ENCODE measurements at regions not wholly inside any gene's neighbourhood (a gene's known extent, or its start where the extent isn't known, plus 50 kb on each side); places are given as distances from the start of the nearest gene placed in this dataset.

GRCh38 chr1:59241909-59242308 lies 55.0 kb upstream of the FGGY start:
- DNase-seq (ENCODE audit: unreplicated experiment) = no peak
- Mint-ChIP-seq H3K36me3 (ENCODE audit: insufficient read depth, unreplicated experiment) (no peaks in the 10 kb centered on the region), H3K4me1 (ENCODE audit: insufficient read depth, unreplicated experiment) (no peaks in the 10 kb centered on the region), H3K27ac (ENCODE audit: low read depth, unreplicated experiment) (no peak overlapping the region), H3K4me3 (ENCODE audit: unreplicated experiment) (no peak overlapping the region), H3K9me3 (ENCODE audit: unreplicated experiment) (peaks cover 7% of the 10 kb centered on the region), H3K27me3 (ENCODE audit: insufficient read depth, unreplicated experiment) (no peaks in the 10 kb centered on the region)
- no TSS peak for BruUV-seq (replicated peaks)
- TF ChIP-seq, protein P1, sequence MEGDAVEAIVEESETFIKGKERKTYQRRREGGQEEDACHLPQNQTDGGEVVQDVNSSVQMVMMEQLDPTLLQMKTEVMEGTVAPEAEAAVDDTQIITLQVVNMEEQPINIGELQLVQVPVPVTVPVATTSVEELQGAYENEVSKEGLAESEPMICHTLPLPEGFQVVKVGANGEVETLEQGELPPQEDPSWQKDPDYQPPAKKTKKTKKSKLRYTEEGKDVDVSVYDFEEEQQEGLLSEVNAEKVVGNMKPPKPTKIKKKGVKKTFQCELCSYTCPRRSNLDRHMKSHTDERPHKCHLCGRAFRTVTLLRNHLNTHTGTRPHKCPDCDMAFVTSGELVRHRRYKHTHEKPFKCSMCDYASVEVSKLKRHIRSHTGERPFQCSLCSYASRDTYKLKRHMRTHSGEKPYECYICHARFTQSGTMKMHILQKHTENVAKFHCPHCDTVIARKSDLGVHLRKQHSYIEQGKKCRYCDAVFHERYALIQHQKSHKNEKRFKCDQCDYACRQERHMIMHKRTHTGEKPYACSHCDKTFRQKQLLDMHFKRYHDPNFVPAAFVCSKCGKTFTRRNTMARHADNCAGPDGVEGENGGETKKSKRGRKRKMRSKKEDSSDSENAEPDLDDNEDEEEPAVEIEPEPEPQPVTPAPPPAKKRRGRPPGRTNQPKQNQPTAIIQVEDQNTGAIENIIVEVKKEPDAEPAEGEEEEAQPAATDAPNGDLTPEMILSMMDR (IDR thresholded peaks at IDR 0.05; ENCODE audit: unreplicated experiment) = no peak
- POLR2A ChIA-PET = no interaction called here
- CTCF ChIA-PET = interaction anchor here (0.7 to 1.0 kb wide), 2 partner anchors 18 to 456 kb away, joined by 3 read pairs; no protein-coding TSS in a partner anchor
- intact Hi-C loops (cut with micrococcal nuclease) = no loop called here

GRCh38 chr1:59242370-59242769 lies 54.5 kb upstream of the FGGY start:
- no peak for DNase-seq (ENCODE audit: unreplicated experiment)
- no TSS peak for BruUV-seq (replicated peaks)
- no peaks in the 10 kb centered on the region for H3K36me3 Mint-ChIP-seq (ENCODE audit: insufficient read depth, unreplicated experiment)
- POLR2A ChIA-PET = interaction anchor here (0.7 kb wide), 1 partner anchor 54 kb away, joined by 4 read pairs; no protein-coding TSS in a partner anchor
- H3K4me3 Mint-ChIP-seq (ENCODE audit: unreplicated experiment) = no peak overlapping the region
- CTCF ChIA-PET = interaction anchor here (0.6 to 1.0 kb wide), 2 partner anchors 218 to 457 kb away, joined by 3 read pairs; no protein-coding TSS in a partner anchor
- peaks cover 8% of the 10 kb centered on the region for H3K9me3 Mint-ChIP-seq (ENCODE audit: unreplicated experiment)
- intact Hi-C loops (cut with micrococcal nuclease) = no loop called here
- H3K27ac Mint-ChIP-seq (ENCODE audit: low read depth, unreplicated experiment) = no peak overlapping the region
- H3K27me3 Mint-ChIP-seq (ENCODE audit: insufficient read depth, unreplicated experiment) = no peaks in the 10 kb centered on the region
- no peaks in the 10 kb centered on the region for H3K4me1 Mint-ChIP-seq (ENCODE audit: insufficient read depth, unreplicated experiment)
- TF ChIP-seq, protein P1 (IDR thresholded peaks at IDR 0.05; ENCODE audit: unreplicated experiment) = no peak

GRCh38 chr1:59243550-59243949 lies 53.3 kb upstream of the FGGY start:
- H3K36me3 Mint-ChIP-seq (ENCODE audit: insufficient read depth, unreplicated experiment) = no peaks in the 10 kb centered on the region
- no peaks in the 10 kb centered on the region for H3K4me1 Mint-ChIP-seq (ENCODE audit: insufficient read depth, unreplicated experiment)
- no TSS peak for BruUV-seq (replicated peaks)
- intact Hi-C loops (cut with micrococcal nuclease) = no loop called here
- H3K27me3 Mint-ChIP-seq (ENCODE audit: insufficient read depth, unreplicated experiment) = no peaks in the 10 kb centered on the region
- H3K4me3 Mint-ChIP-seq (ENCODE audit: unreplicated experiment) = no peak overlapping the region
- no peak overlapping the region for H3K27ac Mint-ChIP-seq (ENCODE audit: low read depth, unreplicated experiment)
- H3K9me3 Mint-ChIP-seq (ENCODE audit: unreplicated experiment) = peaks cover 8% of the 10 kb centered on the region
- ChIA-PET CTCF (no interaction called here), POLR2A (no interaction called here)
- no peak for DNase-seq (ENCODE audit: unreplicated experiment)
- TF ChIP-seq, protein P1 (IDR thresholded peaks at IDR 0.05; ENCODE audit: unreplicated experiment) = no peak

- ChIA-PET POLR2A (no interaction called here), CTCF (interaction anchor here (0.7 kb wide), 1 partner anchor 16 kb away, joined by 3 read pairs; no protein-coding TSS in a partner anchor)
- no peaks in the 10 kb centered on the region for H3K4me1 Mint-ChIP-seq (ENCODE audit: insufficient read depth, unreplicated experiment)
- no peak overlapping the region for H3K27ac Mint-ChIP-seq (ENCODE audit: low read depth, unreplicated experiment)
- H3K4me3 Mint-ChIP-seq (ENCODE audit: unreplicated experiment) = no peak overlapping the region
- DNase-seq (ENCODE audit: unreplicated experiment) = no peak
- intact Hi-C loops (cut with micrococcal nuclease) = no loop called here
- H3K27me3 Mint-ChIP-seq (ENCODE audit: insufficient read depth, unreplicated experiment) = no peaks in the 10 kb centered on the region
- BruUV-seq (replicated peaks) = no TSS peak
- H3K9me3 Mint-ChIP-seq (ENCODE audit: unreplicated experiment) = peaks cover 8% of the 10 kb centered on the region
- TF ChIP-seq, protein P1 (IDR thresholded peaks at IDR 0.05; ENCODE audit: unreplicated experiment) = no peak
- no peaks in the 10 kb centered on the region for H3K36me3 Mint-ChIP-seq (ENCODE audit: insufficient read depth, unreplicated experiment)
Measured at GRCh38 chr1:59243978-59244377, 52.9 kb upstream of the FGGY start.
